Adrenal gland (tissue), 5 donors: ENCODE measurements at regions not wholly inside any gene's neighbourhood (a gene's known extent, or its start where the extent isn't known, plus 50 kb on each side); places are given as distances from the start of the nearest gene placed in this dataset.

Experiments
- POLR2A ChIP-seq, 2 donors: fragments of 450-650 bp; IDR thresholded peaks; one replicate each; pipeline ENCODE4 v1.6.1; 2017; ENCODE audit warnings: antibody characterized with exemption in 2 of 2, mild to moderate bottlenecking in 2 of 2, moderate library complexity in 1 of 2
- TF ChIP-seq, protein P1 (sequence below), 6 experiments: fragments of 450-650 bp in 4 of 6; fragments of 200-600 bp in 2 of 6; sonication (generic) in 1 of 6; IDR thresholded peaks; 1 replicate in 5 of 6; 2 replicates in 1 of 6; pipeline versions ENCODE4 v1.5.1 to v1.8.0; 2016 to 2021; ENCODE audit warnings: antibody characterized with exemption in 6 of 6, mild to moderate bottlenecking in 2 of 6, moderate library complexity in 1 of 6
- donor health status: DM: no; HTN: no; CAD: no.

DNA sequence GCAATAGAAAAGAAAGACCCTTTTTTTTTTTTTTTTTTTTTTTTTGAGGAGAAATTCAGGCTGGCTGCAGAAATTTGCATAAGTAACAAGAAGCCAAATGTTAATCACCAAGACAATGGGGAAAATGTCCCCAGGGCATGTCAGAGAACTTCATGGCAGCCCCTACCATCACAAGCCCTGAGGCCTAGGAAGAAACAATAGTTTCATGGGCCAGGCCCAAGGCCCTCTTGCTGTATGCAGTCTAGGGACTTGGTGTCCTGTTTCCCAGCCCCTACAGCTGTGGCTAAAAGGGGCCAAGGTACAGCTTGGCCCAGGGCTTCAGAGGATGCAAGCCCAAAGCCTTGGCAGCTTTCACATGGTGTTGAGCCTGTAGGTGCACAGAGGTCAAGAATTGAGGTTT, 88.4 kb upstream of the TPP2 start:
- TF ChIP-seq, protein P1, sequence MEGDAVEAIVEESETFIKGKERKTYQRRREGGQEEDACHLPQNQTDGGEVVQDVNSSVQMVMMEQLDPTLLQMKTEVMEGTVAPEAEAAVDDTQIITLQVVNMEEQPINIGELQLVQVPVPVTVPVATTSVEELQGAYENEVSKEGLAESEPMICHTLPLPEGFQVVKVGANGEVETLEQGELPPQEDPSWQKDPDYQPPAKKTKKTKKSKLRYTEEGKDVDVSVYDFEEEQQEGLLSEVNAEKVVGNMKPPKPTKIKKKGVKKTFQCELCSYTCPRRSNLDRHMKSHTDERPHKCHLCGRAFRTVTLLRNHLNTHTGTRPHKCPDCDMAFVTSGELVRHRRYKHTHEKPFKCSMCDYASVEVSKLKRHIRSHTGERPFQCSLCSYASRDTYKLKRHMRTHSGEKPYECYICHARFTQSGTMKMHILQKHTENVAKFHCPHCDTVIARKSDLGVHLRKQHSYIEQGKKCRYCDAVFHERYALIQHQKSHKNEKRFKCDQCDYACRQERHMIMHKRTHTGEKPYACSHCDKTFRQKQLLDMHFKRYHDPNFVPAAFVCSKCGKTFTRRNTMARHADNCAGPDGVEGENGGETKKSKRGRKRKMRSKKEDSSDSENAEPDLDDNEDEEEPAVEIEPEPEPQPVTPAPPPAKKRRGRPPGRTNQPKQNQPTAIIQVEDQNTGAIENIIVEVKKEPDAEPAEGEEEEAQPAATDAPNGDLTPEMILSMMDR (IDR thresholded peaks at IDR 0.05): no peak
- TF ChIP-seq POLR2A (IDR thresholded peaks at IDR 0.05): no peak
